ENCODE measurements at regions not wholly inside any gene's neighbourhood (a gene's known extent, or its start where the extent isn't known, plus 50 kb on each side); places are given as distances from the start of the nearest gene placed in this dataset.

DNA sequence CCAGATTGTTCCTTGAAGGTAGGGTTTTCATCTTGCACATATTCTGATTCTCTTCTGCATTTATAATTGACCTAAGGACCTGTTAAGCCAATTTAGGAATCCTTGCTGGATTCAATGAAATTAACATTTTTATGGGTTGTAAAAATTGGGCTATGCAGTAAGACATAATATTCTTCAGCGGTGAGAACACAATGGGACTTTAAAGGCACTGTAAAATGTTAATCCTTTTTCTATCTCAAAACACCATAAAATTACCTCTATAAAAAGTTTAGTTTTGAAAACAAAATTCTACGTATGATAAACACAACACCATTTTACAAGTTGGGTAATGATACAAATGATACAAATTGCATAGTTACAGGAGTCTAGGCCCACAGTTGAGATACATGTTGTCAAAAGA lies 169.2 kb upstream of the DTNA start:
- DNase-seq (ENCODE audit: low read depth in 1 of 2, low spot score in 2 of 2): no peak
- Histone ChIP-seq H3K4ac (replicated peaks; ENCODE audit: insufficient read length, low read depth, low read length) (no peak overlapping the region), H4K5ac (ENCODE audit: insufficient read length, low read depth, low read length) (no peak overlapping the region), H3K27me3 (replicated peaks in 1 of 4; ENCODE audit: control insufficient read depth in 3 of 4, extremely low read depth in 1 of 4, insufficient read depth in 3 of 4, low read length in 3 of 4) (no peaks in the 10 kb centered on the region), H2BK120ac (replicated peaks; ENCODE audit: low read depth, low read length) (no peak overlapping the region), H2BK12ac (ENCODE audit: low read depth, low read length) (no peak overlapping the region), H2BK15ac (ENCODE audit: low read length) (no peak overlapping the region), H3K9me3 (ENCODE audit: insufficient read depth in 2 of 2, low read depth in 1 of 2, low read length in 1 of 2) (no peaks in the 10 kb centered on the region), H3K79me2 (ENCODE audit: control insufficient read depth in 1 of 2, insufficient read depth in 2 of 2, low read length in 2 of 2) (peaks cover 0 to 23% of the 10 kb centered on the region in 2 experiments; a peak in 2 of 4 replicates), H4K8ac (ENCODE audit: extremely low read depth, insufficient read depth, low read length) (no peak overlapping the region), H3K36me3 (ENCODE audit: control insufficient read depth in 2 of 4, insufficient read depth in 4 of 4, low read length in 3 of 4) (no peaks in the 10 kb centered on the region), H2BK5ac (ENCODE audit: low read depth, low read length) (no peak overlapping the region), H2AFZ (ENCODE audit: low read length) (no peak overlapping the region), H3K56ac (replicated peaks; ENCODE audit: insufficient read length, low read depth, low read length) (no peak overlapping the region), H3K23ac (ENCODE audit: insufficient read length) (no peak overlapping the region), H3K27ac (ENCODE audit: low read depth, low read length) (no peak overlapping the region), H2BK20ac (ENCODE audit: low read length) (no peak overlapping the region), H3K4me2 (ENCODE audit: insufficient read depth in 1 of 2, low read depth in 2 of 2, low read length in 2 of 2) (no peak overlapping the region), H4K20me1 (replicated peaks in 1 of 2; ENCODE audit: control insufficient read depth in 1 of 2, insufficient read depth in 2 of 2, low read length in 2 of 2) (no peaks in the 10 kb centered on the region), H4K91ac (replicated peaks; ENCODE audit: insufficient read length, low read length) (no peak overlapping the region), H3K14ac (ENCODE audit: insufficient read length) (no peak overlapping the region), H3K9ac (replicated peaks in 1 of 4; ENCODE audit: extremely low read depth in 1 of 4, low read depth in 3 of 4, low read length in 3 of 4) (no peak overlapping the region), H3K79me1 (ENCODE audit: low read depth, low read length) (no peaks in the 10 kb centered on the region), H3K4me3 (ENCODE audit: extremely low read depth in 1 of 4, insufficient read depth in 2 of 4, low read depth in 3 of 4, low read length in 4 of 4) (no peak overlapping the region), H2AK5ac (ENCODE audit: low read depth, low read length) (no peak overlapping the region), H3K4me1 (replicated peaks in 1 of 4; ENCODE audit: control insufficient read depth in 3 of 4, insufficient read depth in 4 of 4, low read length in 3 of 4) (peaks cover 0 to 7% (median 0%) of the 10 kb centered on the region in 4 experiments; a peak in 1 of 7 replicates), H3K18ac (ENCODE audit: extremely low read depth, low read length) (no peak overlapping the region), H3K23me2 (ENCODE audit: low read depth, low read length) (no peaks in the 10 kb centered on the region)
- POLR2A ChIA-PET (ENCODE audit: partially characterized antibody): no interaction called here
- 92 to 100% methylated on average over 1 to 2 of the region's 2 CpGs for WGBS, 2 experiments (ENCODE audit: extremely low coverage in 1 of 2, insufficient coverage in 1 of 2, insufficient read length in 1 of 2, insufficient replicate concordance in 2 of 2, low coverage in 1 of 2, low lambda C conversion rate in 2 of 2, missing lambda C conversion rate in 1 of 2)
- CTCF ChIA-PET (ENCODE audit: partially characterized antibody): no interaction called here
- FAIRE-seq: no peak
- no peak for TF ChIP-seq CTBP2 (IDR thresholded peaks at IDR 0.05; ENCODE audit: borderline replicate concordance, insufficient read depth, insufficient read length, low read length)
- TF ChIP-seq, protein P1, sequence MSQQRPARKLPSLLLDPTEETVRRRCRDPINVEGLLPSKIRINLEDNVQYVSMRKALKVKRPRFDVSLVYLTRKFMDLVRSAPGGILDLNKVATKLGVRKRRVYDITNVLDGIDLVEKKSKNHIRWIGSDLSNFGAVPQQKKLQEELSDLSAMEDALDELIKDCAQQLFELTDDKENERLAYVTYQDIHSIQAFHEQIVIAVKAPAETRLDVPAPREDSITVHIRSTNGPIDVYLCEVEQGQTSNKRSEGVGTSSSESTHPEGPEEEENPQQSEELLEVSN (IDR thresholded peaks at IDR 0.05): no peak
- no peak for TF ChIP-seq GABPA (IDR thresholded peaks at IDR 0.05; ENCODE audit: borderline replicate concordance, insufficient read depth, low read length)
- no peak for TF ChIP-seq BRCA1 (IDR thresholded peaks at IDR 0.05; ENCODE audit: low read depth, low read length)
- TF ChIP-seq BCL11A (IDR thresholded peaks at IDR 0.05; ENCODE audit: low read depth in 2 of 2, low read length in 2 of 2): no peak
- no peak for TF ChIP-seq EGR1 (IDR thresholded peaks at IDR 0.05; ENCODE audit: borderline replicate concordance, low read depth, low read length)
- no peak for TF ChIP-seq RXRA (IDR thresholded peaks at IDR 0.05; ENCODE audit: insufficient read depth, low read depth, low read length)
- no peak for TF ChIP-seq POLR2A (IDR thresholded peaks at IDR 0.05; ENCODE audit: control extremely low read depth in 1 of 2, low read depth in 2 of 2, low read length in 2 of 2)
- no peak for TF ChIP-seq TAF1 (IDR thresholded peaks at IDR 0.05; ENCODE audit: low read depth, low read length)
- TF ChIP-seq CEBPB (IDR thresholded peaks at IDR 0.05; ENCODE audit: low read depth, low read length): no peak
- TF ChIP-seq, protein P2, sequence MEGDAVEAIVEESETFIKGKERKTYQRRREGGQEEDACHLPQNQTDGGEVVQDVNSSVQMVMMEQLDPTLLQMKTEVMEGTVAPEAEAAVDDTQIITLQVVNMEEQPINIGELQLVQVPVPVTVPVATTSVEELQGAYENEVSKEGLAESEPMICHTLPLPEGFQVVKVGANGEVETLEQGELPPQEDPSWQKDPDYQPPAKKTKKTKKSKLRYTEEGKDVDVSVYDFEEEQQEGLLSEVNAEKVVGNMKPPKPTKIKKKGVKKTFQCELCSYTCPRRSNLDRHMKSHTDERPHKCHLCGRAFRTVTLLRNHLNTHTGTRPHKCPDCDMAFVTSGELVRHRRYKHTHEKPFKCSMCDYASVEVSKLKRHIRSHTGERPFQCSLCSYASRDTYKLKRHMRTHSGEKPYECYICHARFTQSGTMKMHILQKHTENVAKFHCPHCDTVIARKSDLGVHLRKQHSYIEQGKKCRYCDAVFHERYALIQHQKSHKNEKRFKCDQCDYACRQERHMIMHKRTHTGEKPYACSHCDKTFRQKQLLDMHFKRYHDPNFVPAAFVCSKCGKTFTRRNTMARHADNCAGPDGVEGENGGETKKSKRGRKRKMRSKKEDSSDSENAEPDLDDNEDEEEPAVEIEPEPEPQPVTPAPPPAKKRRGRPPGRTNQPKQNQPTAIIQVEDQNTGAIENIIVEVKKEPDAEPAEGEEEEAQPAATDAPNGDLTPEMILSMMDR (IDR thresholded peaks at IDR 0.05; ENCODE audit: control extremely low read depth in 1 of 3, insufficient read depth in 1 of 3, low read depth in 1 of 3, low read length in 3 of 3): no peak
- TF ChIP-seq SIX5 (IDR thresholded peaks at IDR 0.05; ENCODE audit: low read depth, low read length): no peak
- no peak for TF ChIP-seq FOSL1 (IDR thresholded peaks at IDR 0.05; ENCODE audit: insufficient read depth, low read depth, low read length)
